NCI-H510A treated with DMSO at 0.1 percent for 48 hours (cell line): ENCODE measurements at regions not wholly inside any gene's neighbourhood (a gene's known extent, or its start where the extent isn't known, plus 50 kb on each side); places are given as distances from the start of the nearest gene placed in this dataset.
"Not testable (repeated sequence)": the region's sequence is repeated elsewhere in the genome, so short reads cannot be mapped to it uniquely, and the experiment has no call there.

ENCODE experiments used
- DNase-seq: peaks from one replicate; lab custom pipeline; 2025; lab: John Stamatoyannopoulos, UW

GRCh38 chr19:31529121-31529520 is 179.9 kb upstream of the TSHZ3 start:
- no peak for DNase-seq

GRCh38 chr19:31530781-31531180 is 181.5 kb upstream of the TSHZ3 start:
- no peak for DNase-seq

GRCh38 chr19:31531326-31531725 is 182.1 kb upstream of the TSHZ3 start:
- DNase-seq = no peak

GRCh38 chr19:31532034-31532433 is 182.8 kb upstream of the TSHZ3 start:
- no peak for DNase-seq

GRCh38 chr19:31533114-31533513 is 183.9 kb upstream of the TSHZ3 start:
- no peak for DNase-seq

- DNase-seq = no peak
These were observed 185.0 kb upstream of the TSHZ3 start for GRCh38 chr19:31534231-31534630.

GRCh38 chr19:31534786-31535657 is 185.8 kb upstream of the TSHZ3 start:
- DNase-seq = no peak

GRCh38 chr19:31535691-31536460 is 186.6 kb upstream of the TSHZ3 start:
- no peak for DNase-seq

- DNase-seq = no peak
These were observed 187.9 kb upstream of the TSHZ3 start for GRCh38 chr19:31537136-31537535.

- DNase-seq = not testable (repeated sequence)
These were observed 188.7 kb upstream of the TSHZ3 start for GRCh38 chr19:31537902-31538301.

GRCh38 chr19:31538879-31539278 is 189.6 kb upstream of the TSHZ3 start:
- DNase-seq = no peak

GRCh38 chr19:31539386-31539785 is 190.2 kb upstream of the TSHZ3 start:
- DNase-seq = no peak

GRCh38 chr19:31541396-31541795 is 192.2 kb upstream of the TSHZ3 start:
- no peak for DNase-seq

- DNase-seq = no peak
These were observed 194.2 kb upstream of the TSHZ3 start for GRCh38 chr19:31543456-31543855.

GRCh38 chr19:31545777-31546176 is 196.5 kb upstream of the TSHZ3 start:
- no peak for DNase-seq

GRCh38 chr19:31546205-31546960 is 197.1 kb upstream of the TSHZ3 start:
- no peak for DNase-seq

- no peak for DNase-seq
These were observed 199.7 kb upstream of the TSHZ3 start for GRCh38 chr19:31548941-31549340.

- DNase-seq = no peak
These were observed 204.0 kb upstream of the TSHZ3 start for GRCh38 chr19:31553112-31553845.

GRCh38 chr19:31553846-31554215 is 204.6 kb upstream of the TSHZ3 start:
- DNase-seq = no peak

GRCh38 chr19:31554360-31554759 is 205.1 kb upstream of the TSHZ3 start:
- DNase-seq = no peak

GRCh38 chr19:31555634-31556215 is 206.5 kb upstream of the TSHZ3 start:
- no peak for DNase-seq
